A673 (cell line): ENCODE measurements at regions not wholly inside any gene's neighbourhood (a gene's known extent, or its start where the extent isn't known, plus 50 kb on each side); places are given as distances from the start of the nearest gene placed in this dataset.

ENCODE experiments used
- BruUV-seq: library from RNA; stranded (reverse); fragments of 400-500 nt; replicated peaks from 2 replicates; lab custom pipeline; 2021; lab: Mats Ljungman, UMichigan
- CTCF ChIA-PET: fragments of 300-600 bp; sonication (Branson Sonifier 250); formaldehyde crosslinking; loops from one replicate; lab custom pipeline; 2022; ENCODE audit warnings: antibody characterized with exemption; lab: Charles Lee
- POLR2A ChIA-PET: fragments of 300-600 bp; sonication (Branson Sonifier 250); formaldehyde crosslinking; loops from one replicate; lab custom pipeline; 2022; ENCODE audit warnings: antibody characterized with exemption; ENCODE audit not compliant: low non-redundant PET; lab: Charles Lee
- DNase-seq: peaks from one replicate; pipeline ENCODE4 v3.0.0-alpha.2; 2015; ENCODE audit warnings: low spot score
- H3K27ac ChIP-seq: fragments of 200-600 bp; sonication (generic); 2 replicates; pipeline ENCODE4 v1.5.1; 2016; ENCODE audit warnings: mixed run types, low read depth, mild to moderate bottlenecking, mixed read lengths, antibody characterized with exemption, low read length; ENCODE audit not compliant: poor library complexity, severe bottlenecking
- H3K27me3 ChIP-seq: fragments of 200-600 bp; sonication (generic); replicated peaks from 2 replicates; pipeline ENCODE4 v1.6.1; 2017; ENCODE audit warnings: mixed run types, low read depth, mild to moderate bottlenecking, mixed read lengths, antibody characterized with exemption, low read length; ENCODE audit not compliant: insufficient read depth, poor library complexity
- H3K36me3 ChIP-seq: fragments of 200-600 bp; sonication (generic); 2 replicates; pipeline ENCODE4 v1.6.1; 2016; ENCODE audit warnings: mixed run types, mild to moderate bottlenecking, mixed read lengths, antibody characterized with exemption, low read length; ENCODE audit not compliant: insufficient read depth, poor library complexity, severe bottlenecking
- H3K4me1 ChIP-seq: fragments of 200-600 bp; sonication (generic); 2 replicates; pipeline ENCODE4 v1.6.1; 2017; ENCODE audit warnings: mixed run types, mild to moderate bottlenecking, mixed read lengths, antibody characterized with exemption, low read length; ENCODE audit not compliant: insufficient read depth, poor library complexity, severe bottlenecking
- H3K4me3 ChIP-seq: fragments of 200-600 bp; sonication (generic); 2 replicates; pipeline ENCODE4 v1.5.1; 2016; ENCODE audit warnings: low read depth, mixed run types, mild to moderate bottlenecking, mixed read lengths, low read length; ENCODE audit not compliant: poor library complexity, severe bottlenecking
- H3K9me3 ChIP-seq: fragments of 200-600 bp; sonication (generic); 2 replicates; pipeline ENCODE4 v1.6.1; 2016; ENCODE audit warnings: mixed run types, low read depth, mild to moderate bottlenecking, mixed read lengths, antibody characterized with exemption, low read length; ENCODE audit not compliant: poor library complexity, severe bottlenecking
- CTCF ChIP-seq: fragments of 300-800, 200-600 bp; sonication (generic); conservative IDR thresholded peaks from 2 replicates; pipeline ENCODE4 v1.5.1; 2017; ENCODE audit warnings: low read depth, mild to moderate bottlenecking, antibody characterized with exemption, low read length, moderate library complexity, mixed read lengths
- EZH2 ChIP-seq: fragments of 200-600 bp; sonication (generic); IDR thresholded peaks from 2 replicates; pipeline ENCODE4 v1.6.1; 2017; ENCODE audit warnings: borderline replicate concordance, low read depth, mild to moderate bottlenecking, mixed read lengths, antibody characterized with exemption, low read length; ENCODE audit not compliant: poor library complexity, severe bottlenecking
- intact Hi-C: fragments of 100-400 bp; cut with micrococcal nuclease; formaldehyde crosslinking; loops from one replicate; pipeline ENCODE4 v1.10.0; 2022; ENCODE audit not compliant: unreplicated experiment

GRCh38 chrX:110408949-110409588 is 50.4 kb downstream of the RTL9 start:
- no peaks in the 10 kb centered on the region for H3K9me3 ChIP-seq
- ChIA-PET POLR2A (no interaction called here), CTCF (interaction anchor here (0.6 to 1.4 kb wide), 3 partner anchors 248 to 447 kb away, joined by 3 to 6 read pairs (median 5); no protein-coding TSS in a partner anchor)
- no peaks in the 10 kb centered on the region for H3K27me3 ChIP-seq
- no peak overlapping the region for H3K4me3 ChIP-seq
- H3K36me3 ChIP-seq = no peaks in the 10 kb centered on the region
- no peaks in the 10 kb centered on the region for H3K4me1 ChIP-seq
- DNase-seq = no peak
- H3K27ac ChIP-seq = no peak overlapping the region
- no TSS peak for BruUV-seq
- TF ChIP-seq EZH2 = no peak
- no peak for TF ChIP-seq CTCF
- intact Hi-C loops = loop anchor here (1.0 kb wide), 1 partner anchor 249 kb away; no protein-coding TSS in a partner anchor

GRCh38 chrX:110409925-110410324 is 51.3 kb downstream of the RTL9 start:
- H3K9me3 ChIP-seq = no peaks in the 10 kb centered on the region
- H3K27me3 ChIP-seq = no peaks in the 10 kb centered on the region
- CTCF ChIA-PET = interaction anchor here (1.4 to 3.9 kb wide), 2 partner anchors 249 to 264 kb away, joined by 5 to 24 read pairs; no protein-coding TSS in a partner anchor
- intact Hi-C loops = loop anchor here (10.0 kb wide), 1 partner anchor 415 kb away; no protein-coding TSS in a partner anchor
- POLR2A ChIA-PET = no interaction called here
- BruUV-seq = no TSS peak
- no peak overlapping the region for H3K4me3 ChIP-seq
- TF ChIP-seq CTCF (no peak), EZH2 (no peak)
- H3K4me1 ChIP-seq = no peaks in the 10 kb centered on the region
- no peak overlapping the region for H3K27ac ChIP-seq
- no peak for DNase-seq
- H3K36me3 ChIP-seq = no peaks in the 10 kb centered on the region

DNA sequence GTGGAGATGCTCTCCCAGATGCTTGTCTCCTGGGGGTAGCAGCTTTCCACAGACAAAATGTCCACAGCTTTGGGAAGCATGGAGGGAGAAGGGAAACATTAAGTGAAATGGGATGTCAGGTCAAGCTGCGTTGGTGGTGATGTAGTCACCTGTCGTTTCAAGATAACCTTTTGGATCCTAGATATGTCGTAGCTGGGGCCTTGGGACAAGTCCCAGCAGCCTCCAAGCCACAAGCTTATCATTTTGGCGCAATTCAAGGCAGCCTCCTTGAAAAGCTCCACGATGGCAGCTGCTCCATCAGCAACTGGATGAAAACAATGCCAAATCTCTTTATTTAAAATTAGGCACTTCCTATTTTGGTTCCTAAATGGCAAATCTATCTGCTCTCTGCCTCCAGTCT is 52.0 kb downstream of the RTL9 start:
- BruUV-seq = no TSS peak
- intact Hi-C loops = loop anchor here (10.0 kb wide), 1 partner anchor 416 kb away; no protein-coding TSS in a partner anchor

More for the DNA sequence above, 52.0 kb downstream of the RTL9 start:
- POLR2A ChIA-PET = interaction anchor here (0.5 kb wide), 1 partner anchor 318 kb away, joined by 4 read pairs; no protein-coding TSS in a partner anchor
- no peaks in the 10 kb centered on the region for H3K27me3 ChIP-seq
- H3K27ac ChIP-seq = no peak overlapping the region
- no peaks in the 10 kb centered on the region for H3K36me3 ChIP-seq
- TF ChIP-seq CTCF (no peak), EZH2 (no peak)
- H3K9me3 ChIP-seq = no peaks in the 10 kb centered on the region
- no peak for DNase-seq
- CTCF ChIA-PET = interaction anchor here (1.4 to 3.9 kb wide), 2 partner anchors 250 to 264 kb away, joined by 5 to 24 read pairs; no protein-coding TSS in a partner anchor
- H3K4me3 ChIP-seq = no peak overlapping the region
- no peaks in the 10 kb centered on the region for H3K4me1 ChIP-seq
